K562 (cell line): ENCODE measurements at regions not wholly inside any gene's neighbourhood (a gene's known extent, or its start where the extent isn't known, plus 50 kb on each side); places are given as distances from the start of the nearest gene placed in this dataset.

Experiments used
- ATAC-seq: fragments of 200-7000 bp; cut with Tn5 transposase; 3 replicates; pipeline ENCODE4 v1.9.1; 2020; ENCODE audit warnings: moderate library complexity
- BruUV-seq: library from RNA; stranded (reverse); fragments of 400-500 nt; replicated peaks from 2 replicates; lab custom pipeline; 2021; lab: Mats Ljungman, UMichigan
- CTCF ChIA-PET: fragments of 300-600 bp; formaldehyde crosslinking; extraction: SDS; loops from one replicate; lab custom pipeline; 2021; ENCODE audit warnings: low intra/inter-chr PET ratio; lab: Yijun Ruan, JAX
- POLR2A ChIA-PET: fragments of 300-600, 350-650 bp; sonication (Branson Sonifier 250); formaldehyde crosslinking; extraction: SDS; loops from one replicate; lab custom pipeline; 2021; ENCODE audit warnings: antibody characterized with exemption, inconsistent platforms; lab: Yijun Ruan, JAX
- DNase-seq, 4 experiments: peaks; one replicate each; pipeline versions ENCODE4 v3.0.0 to v3.0.0-alpha.2; 2011 to 2018; ENCODE audit warnings: low spot score in 3 of 4, mixed read lengths in 3 of 4; ENCODE audit errors: extremely low read depth in 1 of 4
- FAIRE-seq: peaks from 2 replicates; lab custom pipeline; 2011; peaks lifted over from hg19 to GRCh38; lab: Jason Lieb, UNC
- H2AFZ ChIP-seq: 2 replicates; pipeline ENCODE4 v1.6.0; 2011; ENCODE audit warnings: low read depth, low read length, control low read depth, inconsistent platforms
- H3K27ac ChIP-seq: fragments of 200-600 bp; 3 replicates; pipeline ENCODE4 v1.8.0; 2011; ENCODE audit warnings: low read depth, mild to moderate bottlenecking, control low read depth, inconsistent platforms, low read length, moderate library complexity, mixed read lengths; ENCODE audit errors: extremely low read depth
- H3K27me3 ChIP-seq, 2 experiments: fragments of 300-600 bp in 1 of 2; 2 replicates in 1 of 2; 3 replicates in 1 of 2; pipeline versions ENCODE4 v1.6.0 to v1.8.0; 2011; ENCODE audit warnings: inconsistent platforms in 2 of 2, low read length in 2 of 2, mild to moderate bottlenecking in 1 of 2, mixed read lengths in 1 of 2, moderate library complexity in 1 of 2; ENCODE audit not compliant: control insufficient read depth in 2 of 2, insufficient read depth in 2 of 2
- H3K36me3 ChIP-seq: fragments of 300-600 bp; 3 replicates; pipeline ENCODE4 v1.8.0; 2011; ENCODE audit warnings: mild to moderate bottlenecking, low read length, inconsistent platforms; ENCODE audit not compliant: control insufficient read depth, insufficient read depth
- H3K4me1 ChIP-seq, 2 experiments: fragments of 200-600 bp in 1 of 2; replicated peaks in 1 of 2; 2 replicates in 1 of 2; 3 replicates in 1 of 2; pipeline versions ENCODE4 v1.5.1 to v1.8.0; 2011; ENCODE audit warnings: inconsistent platforms in 2 of 2, low read length in 2 of 2, mild to moderate bottlenecking in 1 of 2, mixed read lengths in 1 of 2, moderate library complexity in 1 of 2; ENCODE audit not compliant: control insufficient read depth in 2 of 2, insufficient read depth in 2 of 2
- H3K4me2 ChIP-seq: 2 replicates; pipeline ENCODE4 v1.6.1; 2011; ENCODE audit warnings: low read length, control low read depth, inconsistent platforms, mixed read lengths; ENCODE audit not compliant: insufficient read depth
- H3K4me3 ChIP-seq: fragments of 200-600 bp; sonication (generic), shearing (Covaris generic); 2 replicates; pipeline ENCODE4 v1.5.1; 2016; ENCODE audit warnings: control low read depth, inconsistent platforms
- H3K79me2 ChIP-seq: fragments of 200-600 bp; 3 replicates; pipeline ENCODE4 v1.8.0; 2011; ENCODE audit warnings: low read length, inconsistent platforms; ENCODE audit not compliant: control insufficient read depth, insufficient read depth
- H3K9ac ChIP-seq, 2 experiments: 2 replicates each; pipeline versions ENCODE4 v1.6.0 to v1.6.1; 2011; ENCODE audit warnings: low read depth in 2 of 2, low read length in 2 of 2, control low read depth in 1 of 2, inconsistent platforms in 1 of 2, mild to moderate bottlenecking in 1 of 2, mixed read lengths in 1 of 2; ENCODE audit not compliant: insufficient read depth in 1 of 2
- H3K9me1 ChIP-seq: one replicate; pipeline ENCODE4 v1.6.0; 2011; ENCODE audit warnings: inconsistent platforms, mild to moderate bottlenecking, low read length, moderate library complexity; ENCODE audit not compliant: control insufficient read depth, insufficient read depth
- H3K9me3 ChIP-seq: replicated peaks from 2 replicates; pipeline ENCODE4 v1.5.1; 2011; ENCODE audit warnings: low read depth, low read length, inconsistent platforms; ENCODE audit not compliant: control insufficient read depth, insufficient read depth
- H4K20me1 ChIP-seq: replicated peaks from 2 replicates; pipeline ENCODE4 v1.6.1; 2011; ENCODE audit warnings: low read length, inconsistent platforms, mixed read lengths; ENCODE audit not compliant: control insufficient read depth, insufficient read depth
- CTBP1 ChIP-seq: fragments of 450-650 bp; IDR thresholded peaks from 2 replicates; pipeline ENCODE4 v1.6.1; 2016; ENCODE audit warnings: borderline replicate concordance
- ELF4 ChIP-seq: fragments of 450-650 bp; formaldehyde crosslinking; IDR thresholded peaks from 2 replicates; pipeline ENCODE4 v1.4.0; 2022; ENCODE audit warnings: missing genetic modification characterization
- EWSR1 ChIP-seq: fragments of 450-650 bp; IDR thresholded peaks from 2 replicates; pipeline ENCODE4 v1.6.1; 2018; ENCODE audit warnings: borderline replicate concordance, mild to moderate bottlenecking, low read depth, moderate library complexity; ENCODE audit not compliant: partially characterized antibody
- HNRNPK ChIP-seq: fragments of 200-400 bp; formaldehyde crosslinking; IDR thresholded peaks from one replicate; pipeline ENCODE4 v1.6.1; 2018; ENCODE audit warnings: mild to moderate bottlenecking, low read depth, low read length; ENCODE audit not compliant: poor library complexity, severe bottlenecking
- NFRKB ChIP-seq: fragments of 450-650 bp; IDR thresholded peaks from 2 replicates; pipeline ENCODE4 v1.6.1; 2016; ENCODE audit warnings: low read depth
- SMARCE1 ChIP-seq: fragments of 450-650 bp; IDR thresholded peaks from 2 replicates; pipeline ENCODE4 v1.7.1; 2016; ENCODE audit warnings: mild to moderate bottlenecking
- TCFL5 ChIP-seq: fragments of 250-450 bp; sonication (Bioruptor Pico); conservative IDR thresholded peaks from 2 replicates; pipeline ENCODE4 v1.6.1; 2021; ENCODE audit warnings: mild to moderate bottlenecking, moderate library complexity, matching md5 sums
- ZNF609 ChIP-seq: sonication (generic); formaldehyde crosslinking; IDR thresholded peaks from 2 replicates; pipeline ENCODE4 v1.8.1; 2023; ENCODE audit warnings: missing genetic modification reagents, mild to moderate bottlenecking, borderline replicate concordance
- WGBS: fragments of 100-300 bp; shearing (Covaris generic); methylation state at CpG from one replicate; pipeline ENCODE4 v1.1.6; 2016; ENCODE audit warnings: low coverage, mixed read lengths; ENCODE audit not compliant: insufficient coverage; ENCODE audit errors: missing lambda C conversion rate; 5-methylcytosine and 5-hydroxymethylcytosine counted together
- in situ Hi-C: fragments of 300-500 bp; cut with MboI; formaldehyde crosslinking; loops from 4 replicates; pipeline ENCODE4 v1.15.0; 2018; ENCODE audit warnings: inconsistent platforms, mixed read lengths
- intact Hi-C: fragments of 100-400 bp; cut with micrococcal nuclease; formaldehyde crosslinking; loops from 2 replicates; pipeline ENCODE4 v1.14.2; 2022

GRCh38 chr1:82044111-82044510 is 243.4 kb downstream of the ADGRL2 start:
- H3K9me3 ChIP-seq = no peaks in the 10 kb centered on the region; the same call in 1 of the 2 replicates
- ATAC-seq = no peak
- ChIA-PET POLR2A (no interaction called here), CTCF (no interaction called here)
- no peak for DNase-seq
- no peaks in the 10 kb centered on the region for H3K36me3 ChIP-seq
- 0% methylated on average over 3 of the region's 3 CpGs for WGBS
- BruUV-seq = no TSS peak
- H4K20me1 ChIP-seq = no peaks in the 10 kb centered on the region
- H3K27me3 ChIP-seq = no peaks in the 10 kb centered on the region
- H2AFZ ChIP-seq = no peak overlapping the region
- no peak overlapping the region for H3K9ac ChIP-seq
- H3K4me3 ChIP-seq = no peak overlapping the region
- no peak overlapping the region for H3K27ac ChIP-seq
- no peak overlapping the region for H3K4me2 ChIP-seq
- H3K79me2 ChIP-seq = no peaks in the 10 kb centered on the region
- intact Hi-C loops = no loop called here
- H3K9me1 ChIP-seq = no peaks in the 10 kb centered on the region
- in situ Hi-C loops = no loop called here
- no peak for FAIRE-seq
- no peaks in the 10 kb centered on the region for H3K4me1 ChIP-seq
- TF ChIP-seq TCFL5 (CRISPR knock-in tag) (no peak), EWSR1 (no peak), CTBP1 (no peak), HNRNPK (no peak), NFRKB (no peak), SMARCE1 (no peak), ZNF609 (CRISPR knock-in tag) (no peak), ELF4 (CRISPR knock-in tag) (no peak)
